ENCODE measurements at regions not wholly inside any gene's neighbourhood (a gene's known extent, or its start where the extent isn't known, plus 50 kb on each side); places are given as distances from the start of the nearest gene placed in this dataset.

GRCh38 chr1:80673935-80674597 is 1126.7 kb upstream of the ADGRL2 start:
- no peak for DNase-seq

- DNase-seq: no peak
These were observed 1132.4 kb upstream of the ADGRL2 start for GRCh38 chr1:80668372-80668771.

- DNase-seq: no peak
These were observed 1134.7 kb upstream of the ADGRL2 start for GRCh38 chr1:80666073-80666472.

GRCh38 chr1:80659161-80659560 is 1141.6 kb upstream of the ADGRL2 start:
- no peak for DNase-seq

GRCh38 chr1:80657707-80658106 is 1143.0 kb upstream of the ADGRL2 start:
- no peak for DNase-seq

GRCh38 chr1:80657044-80657643 is 1143.6 kb upstream of the ADGRL2 start:
- DNase-seq: no peak

GRCh38 chr1:80656641-80657040 is 1144.1 kb upstream of the ADGRL2 start:
- DNase-seq: peak; percentile 24 to 56

- DNase-seq: peak; percentile 14 to 72
These were observed 1144.6 kb upstream of the ADGRL2 start for GRCh38 chr1:80656014-80656636.

- DNase-seq: no peak
These were observed 1154.7 kb upstream of the ADGRL2 start for GRCh38 chr1:80646053-80646452.

GRCh38 chr1:80645621-80646020 is 1155.1 kb upstream of the ADGRL2 start:
- DNase-seq: no peak

- DNase-seq: no peak
These were observed 1159.8 kb upstream of the ADGRL2 start for GRCh38 chr1:80640978-80641377.

- no peak for DNase-seq
These were observed 1160.8 kb upstream of the ADGRL2 start for GRCh38 chr1:80639777-80640533.

- no peak for DNase-seq
These were observed 1166.6 kb upstream of the ADGRL2 start for GRCh38 chr1:80633947-80634706.

- DNase-seq: no peak
These were observed 1168.5 kb upstream of the ADGRL2 start for GRCh38 chr1:80632284-80632683.

- no peak for DNase-seq
These were observed 1171.4 kb upstream of the ADGRL2 start for GRCh38 chr1:80629304-80629837.

- no peak for DNase-seq
These were observed 1176.1 kb upstream of the ADGRL2 start for GRCh38 chr1:80624682-80625081.

GRCh38 chr1:80607064-80607463 is 1193.7 kb upstream of the ADGRL2 start:
- DNase-seq: no peak

GRCh38 chr1:80594013-80594412 is 1206.7 kb upstream of the ADGRL2 start:
- no peak for DNase-seq

- no peak for DNase-seq
These were observed 1207.5 kb upstream of the ADGRL2 start for GRCh38 chr1:80593197-80593596.

GRCh38 chr1:80582980-80583379 is 1217.8 kb upstream of the ADGRL2 start:
- peak; percentile 88 to 94 for DNase-seq

GRCh38 chr1:80579055-80579454 is 1221.7 kb upstream of the ADGRL2 start:
- no peak for DNase-seq

- no peak for DNase-seq
These were observed 1233.9 kb upstream of the ADGRL2 start for GRCh38 chr1:80566867-80567266.

- DNase-seq: no peak
These were observed 1234.6 kb upstream of the ADGRL2 start for GRCh38 chr1:80566123-80566522.
